ENCODE measurements at regions not wholly inside any gene's neighbourhood (a gene's known extent, or its start where the extent isn't known, plus 50 kb on each side); places are given as distances from the start of the nearest gene placed in this dataset.

- H3K27me3 Mint-ChIP-seq (ENCODE audit: low read depth) = no peaks in the 10 kb centered on the region
- H3K9me3 Mint-ChIP-seq = no peaks in the 10 kb centered on the region
Observed at GRCh38 chr2:219726916-219727315, 99.5 kb downstream of the SLC4A3 start.

GRCh38 chr2:219727771-219728429, 100.5 kb downstream of the SLC4A3 start:
- H3K27ac Mint-ChIP-seq (ENCODE audit: unreplicated experiment) = no peak overlapping the region
- no peak for TF ChIP-seq CTCF (conservative IDR thresholded peaks at IDR 0.05)

More at GRCh38 chr2:219726916-219727315, 99.5 kb downstream of the SLC4A3 start:
- no peak overlapping the region for H3K4me3 Mint-ChIP-seq
- H3K4me1 Mint-ChIP-seq = peaks cover 7% of the 10 kb centered on the region
- no peak for DNase-seq (ENCODE audit: low read depth, low spot score)
- H3K36me3 Mint-ChIP-seq (ENCODE audit: low read depth) = no peaks in the 10 kb centered on the region
- H3K27ac Mint-ChIP-seq (ENCODE audit: unreplicated experiment) = no peak overlapping the region
- no peak for TF ChIP-seq CTCF (conservative IDR thresholded peaks at IDR 0.05)

GRCh38 chr2:219728991-219729487, 101.6 kb downstream of the SLC4A3 start:
- Mint-ChIP-seq H3K9me3 (no peaks in the 10 kb centered on the region), H3K4me3 (no peak overlapping the region), H3K27me3 (ENCODE audit: low read depth) (no peaks in the 10 kb centered on the region), H3K4me1 (peaks cover 3% of the 10 kb centered on the region), H3K36me3 (ENCODE audit: low read depth) (no peaks in the 10 kb centered on the region), H3K27ac (ENCODE audit: unreplicated experiment) (no peak overlapping the region)
- TF ChIP-seq CTCF (conservative IDR thresholded peaks at IDR 0.05) = no peak
- DNase-seq (ENCODE audit: low read depth, low spot score) = no peak

More at GRCh38 chr2:219727771-219728429, 100.5 kb downstream of the SLC4A3 start:
- H3K4me1 Mint-ChIP-seq = peaks cover 3% of the 10 kb centered on the region
- H3K27me3 Mint-ChIP-seq (ENCODE audit: low read depth) = no peaks in the 10 kb centered on the region
- H3K36me3 Mint-ChIP-seq (ENCODE audit: low read depth) = no peaks in the 10 kb centered on the region
- H3K9me3 Mint-ChIP-seq = no peaks in the 10 kb centered on the region
- no peak for DNase-seq (ENCODE audit: low read depth, low spot score)
- H3K4me3 Mint-ChIP-seq = no peak overlapping the region

- no peak overlapping the region for H3K27ac Mint-ChIP-seq (ENCODE audit: unreplicated experiment)
- H3K27me3 Mint-ChIP-seq (ENCODE audit: low read depth) = no peaks in the 10 kb centered on the region
- H3K9me3 Mint-ChIP-seq = no peaks in the 10 kb centered on the region
- no peak overlapping the region for H3K4me3 Mint-ChIP-seq
- peaks cover 3% of the 10 kb centered on the region for H3K4me1 Mint-ChIP-seq
- no peak for TF ChIP-seq CTCF (conservative IDR thresholded peaks at IDR 0.05)
- no peak for DNase-seq (ENCODE audit: low read depth, low spot score)
- H3K36me3 Mint-ChIP-seq (ENCODE audit: low read depth) = no peaks in the 10 kb centered on the region
Observed at GRCh38 chr2:219731173-219731572, 103.7 kb downstream of the SLC4A3 start.

- H3K27me3 Mint-ChIP-seq (ENCODE audit: low read depth) = no peaks in the 10 kb centered on the region
- no peak for TF ChIP-seq CTCF (conservative IDR thresholded peaks at IDR 0.05)
- no peaks in the 10 kb centered on the region for H3K9me3 Mint-ChIP-seq
- peaks cover 10% of the 10 kb centered on the region for H3K4me1 Mint-ChIP-seq
- H3K36me3 Mint-ChIP-seq (ENCODE audit: low read depth) = no peaks in the 10 kb centered on the region
- no peak overlapping the region for H3K27ac Mint-ChIP-seq (ENCODE audit: unreplicated experiment)
- H3K4me3 Mint-ChIP-seq = no peak overlapping the region
- DNase-seq (ENCODE audit: low read depth, low spot score) = no peak
Observed at GRCh38 chr2:219733106-219733505, 105.7 kb downstream of the SLC4A3 start.
